Astrocyte (in vitro differentiated cells and primary cell): ENCODE measurements at regions not wholly inside any gene's neighbourhood (a gene's known extent, or its start where the extent isn't known, plus 50 kb on each side); places are given as distances from the start of the nearest gene placed in this dataset.

ENCODE experiments used
- CTCF ChIP-seq: IDR thresholded peaks from 2 replicates; pipeline ENCODE4 v1.5.1; 2011; ENCODE audit warnings: low read depth, mild to moderate bottlenecking, inconsistent platforms, low read length, moderate library complexity; ENCODE audit not compliant: insufficient read depth
- EZH2 ChIP-seq: IDR thresholded peaks from 2 replicates; pipeline ENCODE4 v1.6.1; 2012; ENCODE audit warnings: mild to moderate bottlenecking, low read length, inconsistent platforms; ENCODE audit not compliant: insufficient read depth

GRCh38 chr5:28253431-28253830 lies 1215.0 kb upstream of the CDH9 start:
- no peak for TF ChIP-seq CTCF
- no peak for TF ChIP-seq EZH2
